Tibial nerve (tissue), 4 donors: ENCODE measurements at regions not wholly inside any gene's neighbourhood (a gene's known extent, or its start where the extent isn't known, plus 50 kb on each side); places are given as distances from the start of the nearest gene placed in this dataset.
"Not testable (repeated sequence)": the region's sequence is repeated elsewhere in the genome, so short reads cannot be mapped to it uniquely, and the experiment has no call there.

Source experiments
- EP300 ChIP-seq, 2 donors: sonication (generic); formaldehyde crosslinking; IDR thresholded peaks; one replicate each; pipeline ENCODE4 v1.6.1; 2017; ENCODE audit warnings: antibody characterized with exemption in 2 of 2, mild to moderate bottlenecking in 1 of 2
- POLR2A ChIP-seq, 2 donors: fragments of 450-650 bp; IDR thresholded peaks; one replicate each; pipeline ENCODE4 v1.6.1; 2017; ENCODE audit warnings: antibody characterized with exemption in 2 of 2, mild to moderate bottlenecking in 2 of 2, moderate library complexity in 2 of 2
- TF ChIP-seq, protein P1 (sequence below), 5 experiments: fragments of 200-600 bp in 3 of 5; fragments of 450-650 bp in 2 of 5; sonication (generic) in 3 of 5; IDR thresholded peaks; one replicate each; pipeline ENCODE4 v1.5.1; 2016 to 2019; ENCODE audit warnings: antibody characterized with exemption in 5 of 5, mild to moderate bottlenecking in 3 of 5, moderate library complexity in 2 of 5

DNA sequence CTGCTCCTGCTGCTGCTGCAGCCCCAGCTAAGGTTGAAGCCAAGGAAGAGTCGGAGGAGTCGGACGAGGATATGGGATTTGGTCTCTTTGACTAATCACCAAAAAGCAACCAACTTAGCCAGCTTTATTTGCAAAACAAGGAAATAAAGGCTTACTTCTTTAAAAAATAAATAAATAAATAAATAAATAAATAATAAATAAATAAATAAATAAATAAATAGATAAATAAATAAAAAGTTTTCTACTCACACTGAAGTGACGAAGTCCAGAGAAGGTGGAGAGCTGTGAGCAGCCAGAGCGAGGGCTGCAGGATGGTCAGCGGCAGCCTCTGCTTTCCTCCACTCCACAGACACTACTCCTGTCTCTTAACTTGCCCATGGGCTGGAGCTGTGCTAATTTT lies 105.6 kb upstream of the ATL2 start:
- TF ChIP-seq, protein P1, sequence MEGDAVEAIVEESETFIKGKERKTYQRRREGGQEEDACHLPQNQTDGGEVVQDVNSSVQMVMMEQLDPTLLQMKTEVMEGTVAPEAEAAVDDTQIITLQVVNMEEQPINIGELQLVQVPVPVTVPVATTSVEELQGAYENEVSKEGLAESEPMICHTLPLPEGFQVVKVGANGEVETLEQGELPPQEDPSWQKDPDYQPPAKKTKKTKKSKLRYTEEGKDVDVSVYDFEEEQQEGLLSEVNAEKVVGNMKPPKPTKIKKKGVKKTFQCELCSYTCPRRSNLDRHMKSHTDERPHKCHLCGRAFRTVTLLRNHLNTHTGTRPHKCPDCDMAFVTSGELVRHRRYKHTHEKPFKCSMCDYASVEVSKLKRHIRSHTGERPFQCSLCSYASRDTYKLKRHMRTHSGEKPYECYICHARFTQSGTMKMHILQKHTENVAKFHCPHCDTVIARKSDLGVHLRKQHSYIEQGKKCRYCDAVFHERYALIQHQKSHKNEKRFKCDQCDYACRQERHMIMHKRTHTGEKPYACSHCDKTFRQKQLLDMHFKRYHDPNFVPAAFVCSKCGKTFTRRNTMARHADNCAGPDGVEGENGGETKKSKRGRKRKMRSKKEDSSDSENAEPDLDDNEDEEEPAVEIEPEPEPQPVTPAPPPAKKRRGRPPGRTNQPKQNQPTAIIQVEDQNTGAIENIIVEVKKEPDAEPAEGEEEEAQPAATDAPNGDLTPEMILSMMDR (IDR thresholded peaks at IDR 0.05): not testable (repeated sequence)
- TF ChIP-seq POLR2A, EP300 (IDR thresholded peaks at IDR 0.05): not testable (repeated sequence)
